Naive thymus-derived CD8-positive, alpha-beta T cell (primary cell): ENCODE measurements at regions not wholly inside any gene's neighbourhood (a gene's known extent, or its start where the extent isn't known, plus 50 kb on each side); places are given as distances from the start of the nearest gene placed in this dataset.
"Not testable (repeated sequence)": the region's sequence is repeated elsewhere in the genome, so short reads cannot be mapped to it uniquely, and the experiment has no call there.

ENCODE experiments used
- ATAC-seq, 2 donors: fragments of 150-1000 bp; cut with Tn5 transposase in 1 of 2; sonication (Bioruptor Pico), chemical (Tn5 transposase) in 1 of 2; 1 replicate in 1 of 2; 2 replicates in 1 of 2; pipeline ENCODE4 v1.10.0; 2021; ENCODE audit warnings: mild to moderate bottlenecking in 2 of 2, moderate library complexity in 2 of 2
- POLR2A ChIA-PET: fragments of 350-600 bp; sonication (Branson Sonifier 250); formaldehyde crosslinking; loops from one replicate; lab custom pipeline; 2021; ENCODE audit warnings: antibody characterized with exemption; lab: Charles Lee
- DNase-seq, 10 donors: peaks; one replicate each; pipeline versions ENCODE4 v3.0.0 to v3.0.0-alpha.2; 2020 to 2022
- H3K27ac Mint-ChIP-seq, 10 donors: one replicate each; pipeline ENCODE4 v1.8.0; 2020 to 2022; ENCODE audit warnings: mild to moderate bottlenecking in 10 of 10, mixed read lengths in 10 of 10, moderate library complexity in 4 of 10, inconsistent platforms in 1 of 10
- H3K27me3 Mint-ChIP-seq, 5 donors: one replicate each; pipeline ENCODE4 v1.8.0; 2021 to 2022; ENCODE audit warnings: mixed read lengths in 5 of 5
- H3K36me3 Mint-ChIP-seq, 3 donors: one replicate each; pipeline ENCODE4 v1.8.0; 2020 to 2022; ENCODE audit warnings: mixed read lengths in 3 of 3, mild to moderate bottlenecking in 2 of 3, inconsistent platforms in 1 of 3
- H3K4me1 Mint-ChIP-seq, 4 donors: one replicate each; pipeline ENCODE4 v1.8.0; 2021 to 2022; ENCODE audit warnings: mixed read lengths in 4 of 4
- H3K4me3 Mint-ChIP-seq, 10 donors: one replicate each; pipeline ENCODE4 v1.8.0; 2020 to 2022; ENCODE audit warnings: mild to moderate bottlenecking in 10 of 10, mixed read lengths in 10 of 10, moderate library complexity in 6 of 10, inconsistent platforms in 1 of 10
- H3K9me3 Mint-ChIP-seq, 9 donors: one replicate each; pipeline ENCODE4 v1.8.0; 2020 to 2022; ENCODE audit warnings: mixed read lengths in 9 of 9, mild to moderate bottlenecking in 3 of 9, inconsistent platforms in 1 of 9, moderate library complexity in 1 of 9

DNA sequence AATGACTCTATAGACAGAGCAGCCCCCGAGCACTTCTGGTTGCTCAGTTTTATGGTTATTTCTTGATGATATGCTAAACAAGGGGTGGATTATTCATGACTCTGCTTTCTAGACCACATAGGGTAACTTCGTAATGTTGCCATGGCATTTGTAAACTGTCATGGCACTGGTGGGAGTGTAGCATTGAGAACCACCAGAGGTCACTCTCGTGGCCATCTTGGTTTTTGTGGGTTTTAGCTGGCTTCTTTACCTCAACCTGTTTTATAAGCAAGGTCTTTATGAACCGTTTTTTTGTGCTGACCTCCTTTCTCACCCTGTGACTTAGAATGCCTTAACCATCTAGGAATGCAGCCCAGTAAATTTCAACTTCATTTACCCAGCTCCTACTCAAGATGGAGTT lies 1036.2 kb upstream of the FLRT2 start:
- H3K9me3 Mint-ChIP-seq, result peaks cover 0 to 20% (median 10%) of the 10 kb centered on the region in 9 donors
- no peaks in the 10 kb centered on the region for H3K27me3 Mint-ChIP-seq
- H3K27ac Mint-ChIP-seq, result no peak overlapping the region
- H3K4me1 Mint-ChIP-seq, result no peaks in the 10 kb centered on the region
- DNase-seq (no peak), ATAC-seq (no peak)
- POLR2A ChIA-PET, result no interaction called here
- no peak overlapping the region for H3K4me3 Mint-ChIP-seq
- peaks cover 0 to 1% (median 0%) of the 10 kb centered on the region in 3 donors for H3K36me3 Mint-ChIP-seq

DNA sequence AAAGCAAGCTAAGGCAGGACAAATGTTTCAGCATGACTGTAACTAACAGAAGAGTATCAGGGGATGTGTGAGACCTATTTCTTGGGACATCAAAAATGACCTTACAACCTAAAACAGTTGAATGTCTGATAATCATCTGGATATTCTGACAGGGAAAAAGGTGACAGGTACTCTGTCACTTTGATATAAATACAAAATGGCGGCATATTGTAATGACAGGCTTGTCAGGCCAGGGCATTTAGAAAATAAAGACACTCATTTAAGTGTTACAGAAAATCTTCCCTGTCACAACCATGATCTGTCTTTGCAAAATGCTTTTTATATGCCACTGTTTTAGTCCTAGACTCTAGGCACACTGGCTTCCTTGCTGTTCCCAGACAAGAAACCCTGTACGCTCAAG lies 1033.3 kb upstream of the FLRT2 start:
- Mint-ChIP-seq H3K4me1 (no peaks in the 10 kb centered on the region), H3K4me3 (no peak overlapping the region), H3K27ac (no peak overlapping the region), H3K9me3 (peaks cover 0 to 20% (median 10%) of the 10 kb centered on the region in 9 donors), H3K36me3 (peaks cover 0 to 1% (median 0%) of the 10 kb centered on the region in 3 donors), H3K27me3 (no peaks in the 10 kb centered on the region)
- POLR2A ChIA-PET, result no interaction called here
- DNase-seq (no peak), ATAC-seq (no peak)

- DNase-seq, ATAC-seq, H3K27me3 Mint-ChIP-seq, POLR2A ChIA-PET, H3K4me3 Mint-ChIP-seq, H3K27ac Mint-ChIP-seq, H3K36me3 Mint-ChIP-seq, H3K4me1 Mint-ChIP-seq: not testable (repeated sequence)
- peaks cover 5 to 54% (median 27%) of the 10 kb centered on the region in 9 donors for H3K9me3 Mint-ChIP-seq
Observed at GRCh38 chr14:84512823-84513222, 1017.1 kb upstream of the FLRT2 start.

GRCh38 chr14:84519836-84520235 lies 1010.1 kb upstream of the FLRT2 start:
- H3K27ac Mint-ChIP-seq, result no peak overlapping the region
- no peaks in the 10 kb centered on the region for H3K27me3 Mint-ChIP-seq
- DNase-seq (no peak), ATAC-seq (no peak)
- POLR2A ChIA-PET, result no interaction called here
- no peaks in the 10 kb centered on the region for H3K36me3 Mint-ChIP-seq
- H3K4me3 Mint-ChIP-seq, result no peak overlapping the region
- no peaks in the 10 kb centered on the region for H3K4me1 Mint-ChIP-seq
- H3K9me3 Mint-ChIP-seq, result peaks cover 7 to 51% (median 17%) of the 10 kb centered on the region in 9 donors

DNA sequence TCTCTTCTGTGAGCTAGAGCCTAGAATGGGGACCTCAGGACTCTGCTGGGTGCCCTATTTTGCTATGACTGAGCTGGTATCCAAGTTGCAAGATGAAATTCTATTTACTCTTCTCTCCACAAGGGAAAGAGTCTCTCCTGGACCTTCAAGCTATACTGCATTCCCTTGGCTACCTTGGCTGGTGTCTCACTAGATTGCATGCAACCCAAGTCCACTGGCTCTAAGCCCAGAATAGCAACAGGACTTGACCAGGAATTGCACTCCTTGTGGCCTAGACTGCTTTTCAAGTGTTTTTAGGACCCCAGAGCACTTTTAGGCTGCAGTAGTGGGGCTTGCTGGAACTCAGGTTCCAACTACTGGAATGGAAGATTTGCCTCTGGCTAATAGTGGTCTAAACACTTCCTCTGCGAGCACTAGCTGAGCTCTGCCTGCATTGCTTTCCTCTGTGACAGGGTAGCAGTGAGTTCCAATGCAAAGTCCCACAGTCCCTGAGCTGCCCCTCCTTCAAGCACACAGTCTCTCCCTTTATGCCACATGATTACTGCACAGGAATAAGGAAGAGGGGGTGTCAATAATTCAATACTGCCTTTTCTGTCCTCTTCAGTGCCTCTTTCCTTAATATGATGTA lies 1009.1 kb upstream of the FLRT2 start:
- Mint-ChIP-seq H3K4me3 (no peak overlapping the region), H3K36me3 (no peaks in the 10 kb centered on the region), H3K4me1 (no peaks in the 10 kb centered on the region), H3K27ac (no peak overlapping the region), H3K9me3 (peaks cover 5 to 54% (median 16%) of the 10 kb centered on the region in 9 donors), H3K27me3 (no peaks in the 10 kb centered on the region)
- POLR2A ChIA-PET, result no interaction called here
- DNase-seq (no peak), ATAC-seq (no peak)

DNA sequence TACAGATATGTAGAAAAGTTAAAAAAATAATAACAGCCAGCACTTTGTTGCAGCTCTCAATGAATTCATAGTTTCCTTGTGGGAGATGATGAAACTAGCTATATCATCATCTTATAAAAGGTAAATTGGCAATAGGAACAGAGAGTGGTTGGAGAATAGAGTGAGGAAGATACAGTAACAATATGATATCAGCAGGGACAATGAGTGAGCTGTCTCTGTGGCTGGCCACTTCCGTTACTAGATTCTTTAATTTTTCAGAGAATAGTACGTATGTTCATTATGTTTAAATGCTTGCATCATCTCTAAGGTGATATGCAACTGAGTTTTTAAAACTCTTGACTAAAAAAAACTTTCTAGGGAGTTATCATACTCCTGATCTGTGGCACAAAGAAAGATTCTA lies 1006.2 kb upstream of the FLRT2 start:
- POLR2A ChIA-PET, result no interaction called here
- Mint-ChIP-seq H3K4me1 (no peaks in the 10 kb centered on the region), H3K27ac (no peak overlapping the region), H3K9me3 (peaks cover 4 to 36% (median 8%) of the 10 kb centered on the region in 9 donors), H3K27me3 (no peaks in the 10 kb centered on the region), H3K36me3 (no peaks in the 10 kb centered on the region), H3K4me3 (no peak overlapping the region)
- DNase-seq, result no peak
- ATAC-seq, result no peak

GRCh38 chr14:84527706-84528105 lies 1002.2 kb upstream of the FLRT2 start:
- H3K9me3 Mint-ChIP-seq, result peaks cover 0 to 52% (median 9%) of the 10 kb centered on the region in 9 donors
- H3K27ac Mint-ChIP-seq, result no peak overlapping the region
- no peaks in the 10 kb centered on the region for H3K36me3 Mint-ChIP-seq
- H3K4me3 Mint-ChIP-seq, result no peak overlapping the region
- DNase-seq, result no peak
- ATAC-seq, result no peak
- no peaks in the 10 kb centered on the region for H3K4me1 Mint-ChIP-seq
- POLR2A ChIA-PET, result no interaction called here
- no peaks in the 10 kb centered on the region for H3K27me3 Mint-ChIP-seq

DNA sequence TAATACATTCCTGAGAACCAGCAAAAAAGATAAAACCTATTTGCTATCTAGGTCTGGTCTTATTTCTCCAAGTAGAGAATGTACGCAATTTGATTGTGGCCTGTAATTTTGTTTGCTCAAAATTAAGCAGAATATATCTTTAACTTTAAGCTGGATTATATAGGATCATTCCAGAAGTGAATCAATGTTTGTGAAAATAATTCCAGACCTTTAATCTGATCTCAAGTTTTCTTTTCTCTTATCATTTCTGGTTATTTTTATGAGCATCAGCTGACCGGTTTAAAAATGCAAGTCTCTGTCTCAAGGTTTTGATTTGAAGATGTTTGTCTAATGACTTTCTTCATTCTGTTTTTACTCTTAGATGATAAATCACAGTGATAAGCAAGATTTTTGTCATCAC lies 997.9 kb upstream of the FLRT2 start:
- Mint-ChIP-seq H3K9me3 (peaks cover 0 to 39% (median 4%) of the 10 kb centered on the region in 9 donors), H3K27ac (no peak overlapping the region), H3K36me3 (no peaks in the 10 kb centered on the region), H3K4me3 (no peak overlapping the region), H3K4me1 (no peaks in the 10 kb centered on the region), H3K27me3 (no peaks in the 10 kb centered on the region)
- no peak for ATAC-seq
- POLR2A ChIA-PET, result no interaction called here
- no peak for DNase-seq

DNA sequence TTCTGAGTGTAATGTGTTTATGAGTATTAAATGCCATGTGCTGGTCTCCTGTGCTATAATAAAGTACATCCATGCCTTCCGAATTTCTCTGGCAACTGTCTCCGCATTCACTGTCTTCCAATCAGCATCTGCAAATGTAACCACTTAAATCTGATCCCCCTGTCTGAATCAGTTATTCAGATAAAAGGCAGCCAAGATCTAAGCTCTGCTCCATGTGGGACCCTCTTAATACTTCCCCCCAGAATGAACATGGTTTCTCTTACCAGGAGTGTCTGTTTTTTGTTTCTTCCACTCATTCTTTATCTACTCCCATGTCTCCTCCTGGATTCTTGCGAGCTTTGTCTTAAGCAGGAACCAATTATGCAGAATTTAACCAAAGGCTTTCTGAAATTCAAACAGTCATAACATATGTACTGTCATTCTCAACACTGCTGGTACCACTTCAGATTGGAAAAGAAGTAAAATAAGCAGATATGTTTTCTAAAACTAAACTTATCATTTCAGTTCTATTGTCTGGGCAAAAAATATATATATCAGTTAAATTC lies 996.7 kb upstream of the FLRT2 start:
- Mint-ChIP-seq H3K4me1 (no peaks in the 10 kb centered on the region), H3K36me3 (no peaks in the 10 kb centered on the region), H3K27ac (no peak overlapping the region), H3K4me3 (no peak overlapping the region), H3K9me3 (peaks cover 0 to 31% (median 2%) of the 10 kb centered on the region in 9 donors), H3K27me3 (no peaks in the 10 kb centered on the region)
- POLR2A ChIA-PET, result no interaction called here
- ATAC-seq, result no peak
- no peak for DNase-seq

GRCh38 chr14:84533791-84534190 lies 996.2 kb upstream of the FLRT2 start:
- H3K4me3 Mint-ChIP-seq, result no peak overlapping the region
- H3K4me1 Mint-ChIP-seq, result no peaks in the 10 kb centered on the region
- H3K27ac Mint-ChIP-seq, result no peak overlapping the region
- H3K27me3 Mint-ChIP-seq, result no peaks in the 10 kb centered on the region
- H3K36me3 Mint-ChIP-seq, result no peaks in the 10 kb centered on the region
- no peak for DNase-seq
- POLR2A ChIA-PET, result no interaction called here
- H3K9me3 Mint-ChIP-seq, result peaks cover 0 to 30% (median 3%) of the 10 kb centered on the region in 9 donors
- no peak for ATAC-seq

DNA sequence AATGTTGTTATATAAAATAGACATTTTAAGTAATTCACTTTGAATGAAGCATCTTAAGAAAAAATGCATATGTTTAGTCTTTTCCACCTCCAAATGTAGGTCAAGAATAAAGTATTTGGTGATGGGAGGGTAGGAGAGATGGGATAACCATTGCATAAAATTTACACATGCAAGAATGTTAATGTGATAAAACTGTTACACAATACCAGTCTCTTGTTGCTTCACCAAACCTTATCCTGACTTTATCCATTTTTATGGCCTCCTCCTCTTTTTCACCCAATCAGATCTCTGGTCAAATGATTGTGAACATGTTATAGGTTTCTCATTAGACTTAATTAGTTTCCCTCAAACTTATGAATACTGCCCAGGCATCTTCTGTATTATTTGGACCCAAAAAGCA lies 994.5 kb upstream of the FLRT2 start:
- H3K4me1 Mint-ChIP-seq, result no peaks in the 10 kb centered on the region
- DNase-seq (no peak), ATAC-seq (no peak)
- H3K36me3 Mint-ChIP-seq, result no peaks in the 10 kb centered on the region
- POLR2A ChIA-PET, result no interaction called here
- no peak overlapping the region for H3K4me3 Mint-ChIP-seq
- H3K27ac Mint-ChIP-seq, result no peak overlapping the region
- H3K27me3 Mint-ChIP-seq, result no peaks in the 10 kb centered on the region
- peaks cover 0 to 17% (median 3%) of the 10 kb centered on the region in 9 donors for H3K9me3 Mint-ChIP-seq

DNA sequence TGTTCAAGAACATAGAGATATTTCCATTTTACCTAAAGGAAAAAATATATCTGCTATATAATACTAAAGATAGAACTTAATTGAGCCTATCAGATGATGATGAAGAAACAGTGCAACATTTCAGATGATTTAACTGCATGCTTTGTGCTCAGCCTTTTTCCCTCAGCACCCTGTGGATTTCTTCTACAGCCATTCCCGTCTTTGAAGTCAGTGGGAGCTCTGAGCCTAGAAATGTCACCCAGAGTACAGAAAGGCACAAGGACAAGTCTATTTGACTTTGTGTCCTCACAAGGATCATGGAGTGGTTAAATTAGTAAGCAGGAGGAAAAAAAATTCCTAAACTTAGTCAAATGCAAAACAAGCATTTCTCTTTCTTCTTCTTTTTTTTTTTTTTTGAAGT lies 994.0 kb upstream of the FLRT2 start:
- no peaks in the 10 kb centered on the region for H3K27me3 Mint-ChIP-seq
- no peak overlapping the region for H3K4me3 Mint-ChIP-seq
- POLR2A ChIA-PET, result no interaction called here
- no peak overlapping the region for H3K27ac Mint-ChIP-seq
- no peaks in the 10 kb centered on the region for H3K36me3 Mint-ChIP-seq
- no peak for DNase-seq
- H3K9me3 Mint-ChIP-seq, result peaks cover 0 to 17% (median 5%) of the 10 kb centered on the region in 9 donors
- no peaks in the 10 kb centered on the region for H3K4me1 Mint-ChIP-seq
- ATAC-seq, result no peak

- DNase-seq (no peak), ATAC-seq (no peak)
- Mint-ChIP-seq H3K9me3 (peaks cover 0 to 11% (median 3%) of the 10 kb centered on the region in 9 donors), H3K27ac (no peak overlapping the region), H3K27me3 (no peaks in the 10 kb centered on the region), H3K36me3 (no peaks in the 10 kb centered on the region), H3K4me3 (no peak overlapping the region), H3K4me1 (no peaks in the 10 kb centered on the region)
- POLR2A ChIA-PET, result no interaction called here
Observed at GRCh38 chr14:84541018-84541417, 988.9 kb upstream of the FLRT2 start.

DNA sequence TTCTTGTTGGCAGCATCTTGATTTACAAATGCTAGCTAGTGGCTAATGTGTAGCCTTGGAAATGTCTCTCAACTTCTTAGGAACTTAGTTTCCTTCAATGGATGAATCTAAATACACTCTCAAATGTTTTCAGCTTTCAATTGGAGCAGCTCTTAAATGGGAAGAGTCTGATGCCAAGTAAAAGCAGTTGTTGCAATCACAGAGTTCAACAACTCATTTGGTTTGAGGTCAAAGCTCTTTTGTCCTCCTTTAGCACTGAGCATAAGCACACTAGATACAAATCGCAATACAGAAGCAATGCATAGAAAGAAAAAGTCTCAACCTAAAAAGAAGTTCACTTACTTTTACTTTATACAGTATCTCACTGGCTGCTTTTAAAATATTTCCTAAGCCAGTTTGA lies 986.1 kb upstream of the FLRT2 start:
- Mint-ChIP-seq H3K36me3 (no peaks in the 10 kb centered on the region), H3K4me1 (no peaks in the 10 kb centered on the region), H3K27me3 (no peaks in the 10 kb centered on the region), H3K27ac (no peak overlapping the region), H3K9me3 (peaks cover 0 to 24% (median 8%) of the 10 kb centered on the region in 9 donors), H3K4me3 (no peak overlapping the region)
- DNase-seq (no peak), ATAC-seq (no peak)
- POLR2A ChIA-PET, result no interaction called here
